OCI-LY7 (cell line): ENCODE measurements at regions not wholly inside any gene's neighbourhood (a gene's known extent, or its start where the extent isn't known, plus 50 kb on each side); places are given as distances from the start of the nearest gene placed in this dataset.

Source experiments
- BruUV-seq: library from RNA; stranded (reverse); fragments of 400-500 nt; replicated peaks from 2 replicates; lab custom pipeline; 2021; lab: Mats Ljungman, UMichigan
- CTCF ChIA-PET: fragments of 300-600 bp; sonication (Branson Sonifier 250); formaldehyde crosslinking; loops from one replicate; lab custom pipeline; 2022; ENCODE audit warnings: antibody characterized with exemption; ENCODE audit not compliant: unreplicated experiment; lab: Charles Lee
- POLR2A ChIA-PET: fragments of 300-600 bp; sonication (Branson Sonifier 250); formaldehyde crosslinking; loops from one replicate; lab custom pipeline; 2022; ENCODE audit warnings: antibody characterized with exemption; lab: Charles Lee
- DNase-seq: peaks from one replicate; pipeline ENCODE4 v3.0.0-alpha.2; 2015; ENCODE audit warnings: low spot score
- H2AFZ ChIP-seq: fragments of 200-600 bp; sonication (generic), shearing (Covaris generic); 2 replicates; pipeline ENCODE4 v1.6.1; 2014; ENCODE audit warnings: mild to moderate bottlenecking, antibody characterized with exemption, low read length, moderate library complexity
- H3K27ac ChIP-seq: fragments of 200-600 bp; sonication (generic); 2 replicates; pipeline ENCODE4 v1.5.1; 2014; ENCODE audit warnings: mixed run types, low read depth, mild to moderate bottlenecking, moderate library complexity, low read length, inconsistent platforms; ENCODE audit not compliant: poor library complexity, severe bottlenecking
- H3K36me3 ChIP-seq: fragments of 200-600 bp; sonication (generic); 2 replicates; pipeline ENCODE4 v1.6.1; 2014; ENCODE audit warnings: mild to moderate bottlenecking, antibody characterized with exemption, low read length, moderate library complexity, mixed read lengths; ENCODE audit not compliant: insufficient read depth
- H3K4me1 ChIP-seq: fragments of 200-600 bp; sonication (generic); 2 replicates; pipeline ENCODE4 v1.5.1; 2014; ENCODE audit warnings: mild to moderate bottlenecking, low read length; ENCODE audit not compliant: insufficient read depth, poor library complexity, severe bottlenecking
- H3K4me2 ChIP-seq: fragments of 200-600 bp; sonication (generic); 2 replicates; pipeline ENCODE4 v1.6.1; 2014; ENCODE audit warnings: mild to moderate bottlenecking, low read length
- H3K4me3 ChIP-seq: fragments of 200-600 bp; sonication (generic); 2 replicates; pipeline ENCODE4 v1.5.1; 2014; ENCODE audit warnings: mild to moderate bottlenecking, low read depth, low read length; ENCODE audit not compliant: poor library complexity, severe bottlenecking
- H3K79me2 ChIP-seq: fragments of 200-600 bp; sonication (generic); 2 replicates; pipeline ENCODE4 v1.6.1; 2016; ENCODE audit warnings: low read depth, mild to moderate bottlenecking, low read length, moderate library complexity, mixed read lengths; ENCODE audit not compliant: insufficient read depth
- H3K9me2 ChIP-seq: fragments of 200-600 bp; sonication (generic); 2 replicates; pipeline ENCODE4 v1.6.1; 2016; ENCODE audit warnings: mild to moderate bottlenecking, low read length, mixed read lengths; ENCODE audit not compliant: insufficient read depth
- H3K9me3 ChIP-seq: fragments of 200-600 bp; sonication (generic); 2 replicates; pipeline ENCODE4 v1.6.1; 2014; ENCODE audit warnings: mild to moderate bottlenecking, mixed run types, low read length, mixed read lengths
- H4K20me1 ChIP-seq: fragments of 200-600 bp; sonication (generic); 2 replicates; pipeline ENCODE4 v1.6.1; 2014; ENCODE audit warnings: mild to moderate bottlenecking, antibody characterized with exemption, low read length, moderate library complexity, mixed read lengths; ENCODE audit not compliant: insufficient read depth
- CTCF ChIP-seq: fragments of 200-600 bp; sonication (generic); conservative IDR thresholded peaks from 2 replicates; pipeline ENCODE4 v1.5.1; 2014; ENCODE audit warnings: mild to moderate bottlenecking, antibody characterized with exemption, low read length, moderate library complexity, mixed read lengths
- EZH2phosphoT487 ChIP-seq: fragments of 200-600 bp; sonication (generic); IDR thresholded peaks from 2 replicates; pipeline ENCODE4 v1.6.1; 2018; ENCODE audit warnings: low read depth, borderline replicate concordance, mild to moderate bottlenecking, mixed run types, antibody characterized with exemption, low read length, moderate library complexity, mixed read lengths
- intact Hi-C: fragments of 100-400 bp; cut with micrococcal nuclease; formaldehyde crosslinking; loops from one replicate; pipeline ENCODE4 v1.10.0; 2022; ENCODE audit not compliant: unreplicated experiment

- DNase-seq: no peak
- CTCF ChIA-PET: no interaction called here
- Histone ChIP-seq H3K4me3 (no peak overlapping the region), H2AFZ (no peak overlapping the region), H3K9me3 (no peaks in the 10 kb centered on the region), H3K27ac (no peak overlapping the region), H3K79me2 (no peaks in the 10 kb centered on the region), H3K4me1 (no peaks in the 10 kb centered on the region), H3K9me2 (no peaks in the 10 kb centered on the region), H3K36me3 (no peaks in the 10 kb centered on the region), H3K4me2 (no peak overlapping the region), H4K20me1 (no peaks in the 10 kb centered on the region)
- intact Hi-C loops: no loop called here
- no peak for TF ChIP-seq CTCF
- no peak for TF ChIP-seq EZH2phosphoT487
- POLR2A ChIA-PET: no interaction called here
- no TSS peak for BruUV-seq
Measured at GRCh38 chr2:190810981-190811587, 69.5 kb upstream of the GLS start.

- DNase-seq: no peak
- Histone ChIP-seq H3K79me2 (no peaks in the 10 kb centered on the region), H3K4me1 (no peaks in the 10 kb centered on the region), H3K9me3 (no peaks in the 10 kb centered on the region), H3K4me2 (no peak overlapping the region), H3K4me3 (no peak overlapping the region), H3K36me3 (no peaks in the 10 kb centered on the region), H2AFZ (no peak overlapping the region), H4K20me1 (no peaks in the 10 kb centered on the region), H3K9me2 (no peaks in the 10 kb centered on the region), H3K27ac (no peak overlapping the region)
- no peak for TF ChIP-seq EZH2phosphoT487
- TF ChIP-seq CTCF: no peak
- ChIA-PET POLR2A (no interaction called here), CTCF (no interaction called here)
- intact Hi-C loops: no loop called here
- BruUV-seq: no TSS peak
Measured at GRCh38 chr2:190811811-190812210, 68.8 kb upstream of the GLS start.

GRCh38 chr2:190812506-190813294 is 67.9 kb upstream of the GLS start:
- intact Hi-C loops: no loop called here

More at GRCh38 chr2:190812506-190813294, 67.9 kb upstream of the GLS start:
- H3K4me3 ChIP-seq: no peak overlapping the region
- no peaks in the 10 kb centered on the region for H3K9me2 ChIP-seq
- BruUV-seq: no TSS peak
- H3K36me3 ChIP-seq: no peaks in the 10 kb centered on the region
- CTCF ChIA-PET: no interaction called here
- POLR2A ChIA-PET: no interaction called here
- H3K4me1 ChIP-seq: no peaks in the 10 kb centered on the region
- TF ChIP-seq CTCF: no peak
- no peak for TF ChIP-seq EZH2phosphoT487
- DNase-seq: no peak
- no peak overlapping the region for H3K27ac ChIP-seq
- H3K9me3 ChIP-seq: no peaks in the 10 kb centered on the region
- H3K79me2 ChIP-seq: no peaks in the 10 kb centered on the region
- H4K20me1 ChIP-seq: no peaks in the 10 kb centered on the region
- no peak overlapping the region for H2AFZ ChIP-seq
- no peak overlapping the region for H3K4me2 ChIP-seq
